Endodermal cell (in vitro differentiated cells): ENCODE measurements at regions not wholly inside any gene's neighbourhood (a gene's known extent, or its start where the extent isn't known, plus 50 kb on each side); places are given as distances from the start of the nearest gene placed in this dataset.

ENCODE experiments used
- DNase-seq: peaks from one replicate; pipeline ENCODE4 v3.0.0-alpha.2; 2017
- H3K27ac ChIP-seq: 2 replicates; pipeline ENCODE4 v1.5.1; 2013; ENCODE audit warnings: mild to moderate bottlenecking, low read depth, low read length, moderate library complexity
- H3K27me3 ChIP-seq: 2 replicates; pipeline ENCODE4 v1.6.1; 2013; ENCODE audit warnings: mild to moderate bottlenecking, low read length, moderate library complexity; ENCODE audit not compliant: insufficient read depth, control insufficient read depth, poor library complexity, severe bottlenecking
- H3K36me3 ChIP-seq: 2 replicates; pipeline ENCODE4 v1.7.0; 2013; ENCODE audit warnings: mild to moderate bottlenecking, low read length, moderate library complexity; ENCODE audit not compliant: control insufficient read depth, insufficient read depth
- H3K4me1 ChIP-seq: one replicate; pipeline ENCODE4 v1.7.0; 2013; ENCODE audit warnings: low read length; ENCODE audit not compliant: control insufficient read depth, insufficient read depth
- H3K4me3 ChIP-seq: 2 replicates; pipeline ENCODE4 v1.5.1; 2013; ENCODE audit warnings: mild to moderate bottlenecking, low read length, moderate library complexity
- H3K9ac ChIP-seq: 2 replicates; pipeline ENCODE4 v1.6.1; 2013; ENCODE audit warnings: mild to moderate bottlenecking, low read length, moderate library complexity; ENCODE audit not compliant: poor library complexity, severe bottlenecking; ENCODE audit errors: extremely low read depth
- H3K9me3 ChIP-seq: 2 replicates; pipeline ENCODE4 v1.6.1; 2013; ENCODE audit warnings: mild to moderate bottlenecking, low read length, moderate library complexity; ENCODE audit not compliant: control insufficient read depth
- H3K27ac Mint-ChIP-seq: 2 replicates; pipeline ENCODE4 v1.8.0; 2020; ENCODE audit warnings: mixed read lengths
- H3K27me3 Mint-ChIP-seq: 2 replicates; pipeline ENCODE4 v1.8.0; 2021; ENCODE audit warnings: mild to moderate bottlenecking, mixed read lengths; ENCODE audit not compliant: insufficient read depth
- H3K36me3 Mint-ChIP-seq: 2 replicates; pipeline ENCODE4 v1.8.0; 2020; ENCODE audit warnings: low read depth, mixed read lengths
- H3K4me1 Mint-ChIP-seq: 2 replicates; pipeline ENCODE4 v1.8.0; 2020; ENCODE audit warnings: mixed read lengths
- H3K4me3 Mint-ChIP-seq: 2 replicates; pipeline ENCODE4 v1.8.0; 2020; ENCODE audit warnings: mild to moderate bottlenecking, moderate library complexity, mixed read lengths
- H3K9me3 Mint-ChIP-seq: 2 replicates; pipeline ENCODE4 v1.8.0; 2020; ENCODE audit warnings: mild to moderate bottlenecking, mixed read lengths
- WGBS, 2 experiments: methylation state at CpG; one replicate each; pipeline versions ENCODE4 v1.1.5 to v1.1.7; 2013; ENCODE audit warnings: missing lambda C conversion rate in 2 of 2, mixed read lengths in 1 of 2; ENCODE audit not compliant: insufficient coverage in 1 of 2, insufficient read length in 1 of 2; 5-methylcytosine and 5-hydroxymethylcytosine counted together
- TF ChIP-seq, protein P1 (sequence below): fragments of 200-600 bp; sonication (generic); conservative IDR thresholded peaks from 2 replicates; pipeline ENCODE4 v1.5.0; 2021; ENCODE audit warnings: antibody characterized with exemption, mild to moderate bottlenecking

- H3K27ac Mint-ChIP-seq = no peak overlapping the region
- H3K4me1 ChIP-seq = no peaks in the 10 kb centered on the region
- H3K27me3 Mint-ChIP-seq = peaks cover 12% of the 10 kb centered on the region
- WGBS, 2 experiments = 85 to 93% methylated on average over 3 to 9 of the region's 9 CpGs
- no peaks in the 10 kb centered on the region for H3K36me3 ChIP-seq
- H3K9ac ChIP-seq = no peak overlapping the region
- no peak overlapping the region for H3K27ac ChIP-seq
- no peaks in the 10 kb centered on the region for H3K9me3 ChIP-seq
- no peak overlapping the region for H3K4me3 Mint-ChIP-seq
- TF ChIP-seq, protein P1, sequence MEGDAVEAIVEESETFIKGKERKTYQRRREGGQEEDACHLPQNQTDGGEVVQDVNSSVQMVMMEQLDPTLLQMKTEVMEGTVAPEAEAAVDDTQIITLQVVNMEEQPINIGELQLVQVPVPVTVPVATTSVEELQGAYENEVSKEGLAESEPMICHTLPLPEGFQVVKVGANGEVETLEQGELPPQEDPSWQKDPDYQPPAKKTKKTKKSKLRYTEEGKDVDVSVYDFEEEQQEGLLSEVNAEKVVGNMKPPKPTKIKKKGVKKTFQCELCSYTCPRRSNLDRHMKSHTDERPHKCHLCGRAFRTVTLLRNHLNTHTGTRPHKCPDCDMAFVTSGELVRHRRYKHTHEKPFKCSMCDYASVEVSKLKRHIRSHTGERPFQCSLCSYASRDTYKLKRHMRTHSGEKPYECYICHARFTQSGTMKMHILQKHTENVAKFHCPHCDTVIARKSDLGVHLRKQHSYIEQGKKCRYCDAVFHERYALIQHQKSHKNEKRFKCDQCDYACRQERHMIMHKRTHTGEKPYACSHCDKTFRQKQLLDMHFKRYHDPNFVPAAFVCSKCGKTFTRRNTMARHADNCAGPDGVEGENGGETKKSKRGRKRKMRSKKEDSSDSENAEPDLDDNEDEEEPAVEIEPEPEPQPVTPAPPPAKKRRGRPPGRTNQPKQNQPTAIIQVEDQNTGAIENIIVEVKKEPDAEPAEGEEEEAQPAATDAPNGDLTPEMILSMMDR = no peak
- no peaks in the 10 kb centered on the region for H3K36me3 Mint-ChIP-seq
- peaks cover 5% of the 10 kb centered on the region for H3K9me3 Mint-ChIP-seq
- H3K4me1 Mint-ChIP-seq = no peaks in the 10 kb centered on the region
- no peak overlapping the region for H3K4me3 ChIP-seq
- H3K27me3 ChIP-seq = peaks cover 27% of the 10 kb centered on the region
- no peak for DNase-seq
These were observed 105.2 kb upstream of the GATB start for GRCh38 chr4:151865744-151866591.

DNA sequence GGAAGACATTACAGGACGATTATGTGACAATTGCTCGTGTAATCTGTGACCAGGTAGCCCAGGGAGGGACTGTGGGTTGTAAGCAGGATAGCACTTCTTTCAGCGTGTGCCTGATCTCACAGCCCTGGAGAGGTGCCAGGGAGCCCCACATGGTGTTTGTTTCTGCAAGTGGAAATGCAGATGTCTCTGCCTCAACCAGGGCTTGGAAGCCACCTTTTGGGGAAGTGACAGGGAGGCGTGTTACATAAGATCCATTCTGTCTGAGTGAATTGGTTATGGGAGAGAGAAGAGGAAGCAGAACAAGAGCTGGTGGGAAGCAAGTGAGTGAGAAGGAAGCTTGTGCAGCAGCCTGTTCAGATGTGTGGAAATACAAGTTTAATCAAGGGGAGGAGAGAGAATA is 104.5 kb upstream of the GATB start:
- H3K9me3 ChIP-seq = no peaks in the 10 kb centered on the region
- Mint-ChIP-seq H3K4me1 (no peaks in the 10 kb centered on the region), H3K9me3 (peaks cover 5% of the 10 kb centered on the region), H3K27ac (no peak overlapping the region), H3K36me3 (no peaks in the 10 kb centered on the region), H3K27me3 (peaks cover 16% of the 10 kb centered on the region), H3K4me3 (no peak overlapping the region)
- no peak overlapping the region for H3K27ac ChIP-seq
- H3K36me3 ChIP-seq = no peaks in the 10 kb centered on the region
- H3K9ac ChIP-seq = no peak overlapping the region
- 80 to 94% methylated on average over 1 to 4 of the region's 4 CpGs for WGBS, 2 experiments
- H3K4me3 ChIP-seq = no peak overlapping the region
- peaks cover 33% of the 10 kb centered on the region for H3K27me3 ChIP-seq
- H3K4me1 ChIP-seq = no peaks in the 10 kb centered on the region
- DNase-seq = no peak
- TF ChIP-seq, protein P1 = no peak

- no peak for DNase-seq
- Histone ChIP-seq H3K9me3 (no peaks in the 10 kb centered on the region), H3K27me3 (peaks cover 46% of the 10 kb centered on the region), H3K4me3 (no peak overlapping the region), H3K4me1 (no peaks in the 10 kb centered on the region), H3K9ac (no peak overlapping the region), H3K36me3 (no peaks in the 10 kb centered on the region), H3K27ac (no peak overlapping the region)
- Mint-ChIP-seq H3K27ac (no peak overlapping the region), H3K27me3 (peaks cover 29% of the 10 kb centered on the region), H3K9me3 (peaks cover 5% of the 10 kb centered on the region), H3K4me1 (no peaks in the 10 kb centered on the region), H3K4me3 (no peak overlapping the region), H3K36me3 (no peaks in the 10 kb centered on the region)
- WGBS, 2 experiments = 86% methylated on average over 5 of the region's 5 CpGs; no CpG with 5 or more reads in 1 of the 2 experiments
- TF ChIP-seq, protein P1 = peak; percentile 47
These were observed 103.3 kb upstream of the GATB start for GRCh38 chr4:151864068-151864467.
